SK-N-MC (cell line): ENCODE measurements at regions not wholly inside any gene's neighbourhood (a gene's known extent, or its start where the extent isn't known, plus 50 kb on each side); places are given as distances from the start of the nearest gene placed in this dataset.

Experiments used
- EZH2 ChIP-seq: fragments of 200-600 bp; sonication (generic); IDR thresholded peaks from one replicate; pipeline ENCODE4 v1.6.1; 2017; ENCODE audit warnings: antibody characterized with exemption
- FOXP2 ChIP-seq: optimal IDR thresholded peaks from 2 replicates; pipeline ENCODE3; 2011; ENCODE audit warnings: mild to moderate bottlenecking, moderate library complexity; ENCODE audit not compliant: insufficient read depth; ENCODE audit errors: extremely low read length, control extremely low read depth
- POLR2AphosphoS5 ChIP-seq: IDR thresholded peaks from 2 replicates; pipeline ENCODE4 v1.6.1; 2012; ENCODE audit warnings: mild to moderate bottlenecking, low read depth, low read length, borderline replicate concordance

- TF ChIP-seq EZH2 (no peak), POLR2AphosphoS5 (no peak), FOXP2 (no peak)
These were observed 177.2 kb upstream of the MYO3A start for GRCh38 chr10:25756784-25757183.
